GM18873 (cell line): ENCODE measurements at regions not wholly inside any gene's neighbourhood (a gene's known extent, or its start where the extent isn't known, plus 50 kb on each side); places are given as distances from the start of the nearest gene placed in this dataset.
"Not testable (repeated sequence)": the region's sequence is repeated elsewhere in the genome, so short reads cannot be mapped to it uniquely, and the experiment has no call there.

Source experiments
- ATAC-seq: cut with Tn5 transposase; IDR thresholded peaks from one replicate; pipeline ENCODE4 v1.9.1; 2021; ENCODE audit warnings: mild to moderate bottlenecking, moderate library complexity, moderate number of reproducible peaks; ENCODE audit not compliant: unreplicated experiment, low FRiP score

DNA sequence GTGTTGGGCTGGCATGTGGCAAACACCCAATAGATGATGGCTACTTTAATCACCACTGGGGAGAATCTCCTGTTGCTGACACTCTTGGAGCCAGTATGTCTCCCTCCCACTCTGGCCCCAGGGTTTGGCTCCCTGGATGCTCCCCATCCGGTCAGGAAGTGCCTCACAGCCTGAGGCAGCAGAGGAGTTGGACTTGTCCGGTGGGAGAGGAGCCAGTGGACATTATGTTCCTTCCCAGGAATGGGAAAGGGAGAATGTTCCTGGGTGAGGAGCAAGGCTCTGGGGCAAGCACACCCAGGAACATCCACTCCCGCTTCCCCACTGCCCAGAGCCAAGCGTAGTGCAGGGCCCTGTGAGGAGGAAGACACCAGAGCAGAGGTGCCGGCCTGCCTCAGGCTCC lies 84.6 kb upstream of the NAV2 start:
- ATAC-seq, result no peak

DNA sequence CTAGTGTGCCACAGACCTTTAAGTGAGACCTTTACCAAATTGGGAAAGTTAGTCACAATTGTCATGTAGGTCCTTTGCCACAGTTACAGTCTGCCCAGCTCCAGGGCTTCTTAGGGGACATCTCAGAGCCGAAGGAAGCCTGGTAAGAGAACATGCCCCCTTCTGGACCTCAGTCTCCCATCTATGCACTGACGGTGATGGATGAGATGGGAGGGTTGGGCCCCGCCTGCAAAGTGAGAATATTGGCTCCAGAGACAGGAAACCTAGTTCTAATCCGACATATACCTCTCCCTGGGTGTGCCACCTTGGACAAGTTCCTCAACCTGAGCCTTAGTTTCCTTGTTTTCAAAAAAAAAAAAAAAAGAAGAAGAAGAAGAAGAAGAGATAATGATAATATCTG lies 85.1 kb upstream of the NAV2 start:
- no peak for ATAC-seq

DNA sequence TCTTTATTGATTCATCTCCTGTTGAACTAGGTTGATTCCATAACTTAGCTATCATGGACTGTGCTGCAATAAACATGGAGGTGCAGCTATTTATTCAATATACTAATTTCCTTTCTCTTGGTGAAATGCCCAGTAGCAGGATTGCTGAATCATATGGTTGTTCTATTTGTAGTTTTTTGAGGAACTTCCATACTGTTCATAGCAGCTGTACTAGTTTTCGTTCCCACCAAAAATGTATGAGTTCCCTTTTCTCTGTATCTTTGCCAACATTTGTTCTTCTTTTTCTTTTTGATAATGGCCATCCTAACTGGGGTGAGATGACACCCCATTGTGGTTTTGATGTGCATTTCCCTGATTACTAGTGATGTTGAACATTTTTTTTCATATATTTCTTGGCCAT lies 87.2 kb upstream of the NAV2 start:
- ATAC-seq, result no peak

DNA sequence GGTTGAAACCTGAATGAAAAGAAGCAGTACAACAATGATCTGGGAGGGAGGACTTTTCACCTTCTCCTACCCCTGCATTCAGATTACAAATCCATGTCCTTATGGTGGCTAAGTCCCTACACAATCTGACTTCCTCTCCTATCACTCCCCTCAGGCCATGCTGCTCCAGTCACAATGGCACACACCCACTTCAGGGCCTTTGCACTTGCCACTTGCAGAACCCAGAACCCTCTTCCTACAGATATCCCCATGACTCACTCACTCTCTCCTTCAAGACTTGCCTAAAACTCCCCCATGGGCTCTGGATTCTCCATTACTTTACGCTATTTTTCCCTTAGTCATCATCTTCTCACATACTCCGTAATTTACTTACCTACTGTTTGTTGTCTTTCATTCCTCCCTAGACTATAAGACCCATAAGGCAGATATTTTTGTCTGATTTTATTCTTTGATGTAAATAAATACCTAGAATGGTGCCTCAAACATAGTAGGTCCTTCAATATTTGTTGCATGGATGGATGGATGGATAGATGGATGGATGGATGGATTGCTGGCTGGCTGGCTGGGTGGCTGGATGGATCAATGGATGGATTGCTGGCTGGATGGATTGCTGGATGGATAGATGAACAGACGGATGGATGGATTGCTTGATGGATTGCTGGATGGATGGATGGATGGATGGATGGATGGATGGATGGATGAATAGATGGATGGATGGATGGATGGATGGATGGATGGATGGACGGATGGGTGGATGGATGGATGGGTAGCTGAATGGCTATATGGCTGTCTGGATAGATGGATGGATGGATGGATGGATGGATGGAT lies 94.7 kb upstream of the NAV2 start:
- no peak for ATAC-seq

DNA sequence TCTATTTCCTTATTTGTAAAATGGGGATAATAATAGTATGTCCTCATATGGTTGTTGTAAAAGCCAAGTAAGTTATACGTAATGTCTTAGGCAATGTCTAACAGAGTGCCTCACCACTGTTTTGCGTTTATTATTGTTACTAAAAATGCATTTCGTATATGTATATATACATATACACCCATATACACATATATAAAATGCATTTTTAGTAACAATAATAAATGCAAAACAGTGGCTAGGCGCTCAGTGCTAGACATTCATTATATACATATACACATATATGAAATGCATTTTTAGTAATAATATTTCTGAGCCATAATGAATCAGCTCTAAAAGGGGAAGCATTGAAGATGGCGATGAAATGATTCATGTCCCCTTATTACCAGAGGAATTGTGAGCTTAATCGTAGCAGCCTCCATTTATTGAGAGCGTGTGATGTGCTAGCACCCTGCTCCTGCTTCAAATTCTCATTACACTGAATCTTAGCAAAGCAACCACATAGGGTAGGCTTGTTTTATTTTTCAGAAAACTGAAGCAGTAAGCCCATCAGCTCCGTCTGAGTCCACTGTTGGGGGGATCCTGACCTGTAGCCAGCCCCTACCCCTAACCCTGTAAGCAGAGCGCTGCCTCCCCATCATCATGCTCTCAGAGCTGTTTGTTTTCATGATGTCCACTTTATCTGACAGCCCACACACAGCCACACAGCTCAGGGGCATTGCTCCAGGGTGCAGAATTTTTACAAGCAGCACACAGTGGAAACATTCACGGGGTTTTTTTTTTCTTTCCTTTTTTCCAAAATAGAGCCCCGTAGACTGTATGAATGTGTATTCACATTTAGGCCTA lies 97.1 kb upstream of the NAV2 start:
- ATAC-seq, result no peak

DNA sequence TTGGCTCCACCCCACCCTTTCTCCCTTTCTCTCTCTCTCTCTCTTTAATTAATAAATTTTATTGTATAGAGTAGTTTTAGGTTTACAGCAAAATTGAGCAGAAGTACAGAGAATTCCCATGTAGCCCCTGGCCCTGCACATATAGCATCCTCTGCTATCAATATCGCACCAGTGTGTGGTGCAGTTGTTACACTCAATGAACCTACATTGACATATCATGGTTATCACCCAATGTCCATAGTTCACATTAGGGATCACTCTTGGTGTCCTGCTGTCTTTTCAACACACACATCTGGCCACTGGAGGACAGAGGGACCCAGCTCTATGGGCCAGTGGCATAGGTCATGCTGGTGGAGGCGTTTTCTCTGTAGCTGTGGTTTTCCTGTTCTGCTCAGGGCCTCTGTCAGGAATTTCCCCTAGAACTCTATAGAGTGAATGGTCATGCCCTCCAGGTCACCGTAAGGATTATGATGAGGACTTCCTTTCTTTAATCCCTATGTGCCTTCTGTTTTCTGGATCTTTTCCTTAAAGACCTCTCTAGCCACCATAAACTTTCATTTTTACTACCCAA lies 98.2 kb upstream of the NAV2 start:
- ATAC-seq, result no peak

DNA sequence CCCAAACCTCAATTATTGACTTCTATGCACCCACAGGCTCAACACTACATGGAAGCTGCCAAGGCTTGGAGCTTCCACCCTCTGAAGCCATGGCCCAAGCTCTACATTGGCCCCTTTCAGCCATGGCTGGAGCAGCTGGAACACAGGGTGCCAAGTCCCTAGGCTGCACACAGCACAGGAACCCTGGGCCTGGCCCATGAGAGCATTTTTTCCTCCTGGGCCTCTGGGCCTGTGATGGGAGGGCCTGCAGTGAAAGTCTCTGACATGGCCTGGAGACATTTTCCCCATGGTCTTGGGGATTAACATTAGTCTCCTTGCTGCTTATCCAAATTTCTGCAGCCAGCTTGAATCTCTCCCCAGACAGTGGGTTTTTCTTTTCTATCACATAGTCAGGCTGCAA lies 100.6 kb upstream of the NAV2 start:
- not testable (repeated sequence) for ATAC-seq

DNA sequence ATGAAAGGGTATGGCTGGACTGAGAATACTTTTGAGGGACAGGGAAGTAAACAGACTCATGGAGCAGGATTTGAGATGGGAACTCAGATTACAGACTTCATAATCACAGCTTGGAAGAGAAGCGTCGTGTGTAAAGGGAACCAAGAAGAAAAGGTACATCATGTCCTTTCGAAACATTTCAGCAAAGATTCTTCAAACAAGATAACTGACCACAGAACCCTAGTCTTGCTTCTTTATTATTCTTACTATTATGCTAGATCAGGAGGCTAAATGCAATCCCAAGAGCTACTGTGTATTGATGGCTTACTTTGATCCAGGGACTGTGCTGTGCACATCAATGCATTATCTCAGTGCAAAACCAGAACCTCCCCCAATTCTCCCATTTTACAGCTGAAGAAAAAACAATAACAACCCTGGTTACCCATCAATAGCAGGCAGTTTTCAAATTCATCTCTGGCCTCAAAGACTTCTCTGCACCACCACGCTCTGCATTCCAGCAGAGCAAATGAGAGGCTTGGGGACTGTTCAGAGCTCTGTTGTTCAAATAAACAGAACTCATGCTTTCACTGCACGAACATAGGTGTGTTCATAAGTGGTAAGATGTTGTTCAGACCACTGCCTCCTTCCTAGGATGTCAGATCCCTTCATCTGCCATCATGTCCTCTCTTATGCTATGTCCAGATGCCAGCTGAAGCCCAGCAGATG lies 104.8 kb upstream of the NAV2 start:
- no peak for ATAC-seq

DNA sequence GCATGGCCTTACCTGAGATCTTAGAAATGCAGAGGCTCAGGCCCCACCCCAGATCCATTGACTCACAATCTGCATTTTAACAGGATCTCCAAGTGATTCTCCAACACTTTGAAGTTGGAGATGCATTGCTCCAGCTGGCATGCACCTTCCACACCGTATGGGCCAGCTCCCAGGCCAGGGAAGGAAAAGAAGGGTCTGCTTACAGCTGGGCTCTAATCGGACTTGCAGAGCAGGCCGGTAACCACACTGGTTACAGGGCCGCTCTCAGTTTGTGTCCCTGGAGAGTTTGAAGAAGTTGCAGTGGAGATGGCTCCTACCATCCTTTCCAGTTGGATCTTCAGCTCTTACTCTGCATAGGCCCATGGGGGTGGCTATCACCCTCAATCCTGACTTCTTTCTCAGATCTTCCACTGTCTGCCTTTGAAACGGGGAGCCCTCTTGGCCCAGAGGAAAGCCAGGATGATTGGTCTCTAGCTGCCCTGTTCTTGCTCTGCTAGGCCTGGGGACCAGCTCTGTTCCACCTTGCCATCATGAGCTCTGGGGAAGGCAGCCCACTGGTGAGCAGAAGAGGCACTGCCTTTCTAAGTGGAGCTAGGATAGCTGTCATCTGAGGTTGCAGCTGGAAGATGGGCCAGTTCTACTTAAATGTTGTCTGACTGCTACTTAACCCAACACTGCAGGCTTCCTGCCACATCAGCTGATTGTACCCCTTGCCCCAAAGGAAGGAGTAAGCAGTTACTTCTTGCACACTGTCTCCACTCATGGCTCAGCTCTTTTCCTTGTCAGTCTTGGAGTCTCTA lies 105.6 kb upstream of the NAV2 start:
- ATAC-seq, result no peak

DNA sequence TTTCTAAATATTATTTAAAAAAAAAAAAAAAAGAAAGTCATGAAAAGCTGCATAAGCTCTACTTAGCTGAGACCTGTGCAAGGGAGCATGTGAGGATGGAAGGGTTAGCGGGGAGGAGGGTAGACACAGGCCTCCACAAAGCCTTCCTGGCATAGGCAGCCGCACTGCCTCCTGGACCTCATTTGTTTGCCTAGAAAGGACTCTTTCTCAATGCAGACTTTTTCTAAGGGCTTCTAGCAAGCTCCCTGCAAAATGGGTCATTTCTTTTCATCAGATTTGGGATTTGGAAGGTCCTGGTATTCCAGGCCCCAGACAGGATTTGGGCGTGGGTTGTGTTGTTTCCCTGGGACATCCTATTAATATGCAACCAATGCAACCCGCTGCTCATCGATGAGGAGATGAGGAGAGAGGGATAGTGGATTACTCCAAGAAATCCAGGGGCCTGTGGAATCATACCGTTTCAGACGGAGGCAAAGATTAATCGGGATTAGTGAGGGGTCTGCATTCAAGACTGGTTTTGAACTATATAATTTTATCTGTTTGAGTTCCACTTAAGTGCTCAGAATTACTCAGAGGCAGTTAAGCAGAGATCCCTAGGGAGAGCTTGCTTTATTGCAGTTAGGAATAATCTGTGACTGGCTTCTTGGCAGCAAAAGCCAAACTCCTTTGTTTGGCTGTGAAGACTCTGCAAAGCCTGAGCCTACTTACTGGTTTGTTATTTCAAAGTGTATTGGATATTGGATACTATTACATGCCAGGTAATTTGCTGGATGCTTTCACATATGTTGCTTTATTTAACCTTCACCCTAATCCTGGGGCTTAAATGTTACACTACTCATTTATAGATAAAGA lies 106.9 kb upstream of the NAV2 start:
- no peak for ATAC-seq

DNA sequence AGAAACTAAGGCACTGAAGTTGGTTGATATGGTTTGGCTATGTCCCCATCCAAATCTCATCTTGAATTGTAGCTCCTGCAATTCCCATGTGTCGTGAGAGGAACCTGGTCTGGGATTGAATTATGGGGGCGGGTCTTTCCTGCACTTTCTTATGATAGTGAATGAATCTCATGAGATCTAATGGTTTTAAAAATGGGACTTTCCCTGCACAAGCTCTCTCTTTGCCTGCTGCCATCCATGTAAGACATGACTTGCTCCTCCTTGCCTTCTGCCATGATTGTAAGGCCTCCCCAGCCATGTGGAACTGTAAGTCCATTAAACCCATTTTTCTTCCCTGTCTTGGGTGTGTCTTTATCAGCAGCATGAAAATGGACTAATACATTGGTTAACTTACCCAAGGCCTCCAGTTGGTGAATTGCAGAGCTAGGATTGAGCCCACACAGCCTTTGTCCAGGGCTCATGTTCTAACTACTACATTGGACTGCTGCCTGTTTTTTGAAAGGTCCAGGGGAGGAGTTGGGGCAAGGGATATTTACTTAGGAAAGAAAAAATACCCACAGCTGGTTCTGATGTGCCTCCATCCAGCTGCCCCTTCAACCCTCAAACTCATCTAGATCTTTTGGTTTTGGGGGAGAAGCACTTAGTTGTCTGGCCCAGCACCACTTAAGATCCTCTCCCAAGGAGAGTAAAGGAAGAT lies 107.8 kb upstream of the NAV2 start:
- no peak for ATAC-seq

DNA sequence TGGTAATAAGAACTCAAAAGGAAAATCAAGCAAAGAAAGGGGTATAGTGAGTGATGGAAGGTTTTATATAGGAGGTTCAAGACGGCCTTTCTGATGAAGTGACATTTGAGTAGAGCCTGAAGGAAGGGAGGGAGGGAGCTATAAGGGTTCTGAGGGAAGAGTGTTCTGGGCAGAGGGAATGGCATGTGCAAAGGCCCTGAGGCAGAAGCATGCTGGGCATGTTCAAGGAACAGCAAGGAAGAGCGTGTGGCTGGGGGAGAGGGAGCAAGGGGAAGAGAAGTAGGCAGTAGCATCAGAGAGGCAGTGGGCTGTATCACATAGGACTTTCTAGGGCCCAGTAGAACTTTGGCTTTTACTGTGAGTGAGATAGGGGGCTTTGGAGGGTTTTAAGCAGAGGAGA lies 108.9 kb upstream of the NAV2 start:
- ATAC-seq, result no peak

DNA sequence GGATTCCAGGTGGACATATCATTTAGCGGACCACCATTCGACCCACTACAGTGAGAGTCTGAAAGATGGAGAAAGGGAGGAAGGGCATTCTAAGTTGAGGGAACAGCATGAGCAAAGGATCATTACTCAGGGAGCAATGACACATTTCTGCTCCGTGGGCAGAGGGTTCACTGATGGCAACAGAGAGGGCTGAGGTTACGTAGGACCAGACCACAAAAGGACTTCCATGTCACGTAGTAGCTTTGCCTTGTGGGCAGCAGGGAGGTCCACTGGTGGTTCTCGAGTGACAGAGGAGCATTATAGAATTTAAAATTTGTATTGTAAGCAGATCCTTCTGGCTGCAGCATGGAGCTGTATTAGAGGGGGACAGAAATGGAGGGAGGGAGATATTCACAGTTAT lies 109.7 kb upstream of the NAV2 start:
- ATAC-seq, result no peak

DNA sequence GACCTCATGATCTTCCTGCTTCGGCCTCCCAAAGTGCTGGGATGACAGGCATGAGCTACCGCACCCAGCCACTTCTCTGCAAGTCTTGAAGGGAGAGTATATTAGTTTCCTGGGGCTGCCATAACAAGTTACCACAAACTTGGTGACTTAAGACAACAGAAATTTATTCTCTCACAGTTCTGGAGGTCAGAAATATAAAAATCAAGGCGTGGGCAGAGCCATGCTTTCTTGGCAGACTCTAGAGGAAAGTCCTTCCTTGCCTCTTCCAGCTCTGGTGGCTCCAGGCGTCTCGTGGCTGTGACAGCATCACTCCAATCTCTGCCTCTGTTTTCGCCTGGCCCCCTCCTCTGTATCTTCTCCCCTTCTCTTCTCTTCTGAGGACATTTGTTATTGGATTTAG lies 110.2 kb upstream of the NAV2 start:
- no peak for ATAC-seq

DNA sequence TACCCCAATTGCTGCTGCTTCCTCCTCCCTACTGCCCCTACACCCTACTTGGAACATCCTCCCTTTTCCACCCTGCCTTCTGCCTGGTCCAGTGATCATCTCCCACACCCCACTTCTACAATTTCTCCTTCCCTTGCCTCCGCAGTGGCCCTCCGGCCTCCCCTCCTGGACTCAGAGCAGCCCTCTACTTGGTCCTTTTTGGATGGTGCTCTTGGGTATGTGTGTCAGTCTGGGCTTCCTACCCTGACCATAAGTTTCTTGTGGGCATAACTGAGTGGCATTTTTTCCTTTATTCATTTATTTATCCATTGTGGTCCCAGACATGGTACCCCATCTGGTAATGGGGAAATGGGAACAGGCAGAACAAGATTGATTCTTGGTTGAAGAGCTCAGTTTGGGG lies 111.4 kb upstream of the NAV2 start:
- ATAC-seq, result no peak

DNA sequence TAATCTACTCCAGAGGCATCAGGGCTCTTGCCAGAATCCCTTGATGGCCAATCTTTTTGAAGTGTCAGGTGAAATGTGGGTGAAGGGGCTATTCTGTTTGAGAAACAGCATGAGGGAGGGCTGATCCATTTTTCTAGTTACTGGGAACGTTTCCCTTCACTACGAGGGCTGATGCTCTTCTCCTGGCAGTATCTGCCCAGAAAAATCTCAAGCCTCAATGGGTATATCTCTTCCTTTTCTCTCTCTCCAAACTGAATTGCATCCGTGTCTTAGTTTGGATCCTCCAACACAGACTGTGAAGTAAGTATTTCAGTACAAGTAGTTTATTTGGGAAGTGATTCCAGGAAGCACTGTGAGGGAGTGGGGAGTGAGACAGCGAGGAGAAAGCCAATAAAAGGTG lies 113.0 kb upstream of the NAV2 start:
- no peak for ATAC-seq

DNA sequence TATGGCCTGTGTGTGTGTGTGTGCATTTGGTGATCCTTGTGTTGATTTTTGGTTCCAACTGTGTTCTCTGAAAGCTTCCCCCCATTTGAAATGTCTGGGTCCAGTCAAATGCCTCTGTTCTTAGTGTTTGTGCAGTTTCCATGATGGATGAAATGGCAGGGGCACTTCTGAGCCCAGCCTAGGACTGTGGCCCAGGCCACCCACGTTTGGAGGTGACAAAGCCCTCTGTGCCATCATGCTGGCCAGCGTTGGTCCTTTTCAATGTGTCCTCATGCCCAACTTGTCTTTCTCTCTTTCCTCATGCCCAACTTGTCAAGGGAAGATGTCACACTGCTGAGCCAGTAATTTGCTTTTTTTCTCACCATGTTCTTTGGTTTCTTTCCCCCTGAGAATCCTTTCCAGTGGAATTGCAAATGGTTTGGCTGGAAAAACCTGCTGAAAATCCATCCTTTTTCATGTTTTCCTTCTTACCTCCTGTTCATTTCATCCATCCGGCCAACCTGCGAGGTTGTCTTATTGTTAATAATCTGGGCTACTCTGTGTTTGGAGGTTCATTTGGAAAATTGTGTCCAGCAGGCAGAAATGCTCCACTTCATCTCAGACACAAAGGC lies 113.7 kb upstream of the NAV2 start:
- no peak for ATAC-seq

DNA sequence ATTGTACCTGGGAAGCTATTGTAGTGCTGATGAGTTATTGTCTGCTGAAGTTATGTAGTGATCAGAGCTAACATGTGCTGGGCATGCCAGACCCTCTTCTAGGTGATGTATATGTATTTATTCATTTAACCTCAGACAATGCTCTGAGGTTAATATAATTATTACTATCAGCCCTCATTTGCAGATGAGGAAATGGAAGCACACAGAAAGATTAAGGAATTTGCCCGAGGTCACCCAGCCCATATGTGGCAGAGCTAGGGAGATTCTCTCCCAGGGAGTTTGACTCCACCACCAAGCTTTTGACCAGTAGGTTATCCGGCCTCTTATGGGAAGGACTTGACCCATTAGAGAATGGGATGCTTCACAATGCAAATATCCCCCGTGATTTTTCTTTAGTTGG lies 114.2 kb upstream of the NAV2 start:
- no peak for ATAC-seq
